Stimulated activated CD8-positive, alpha-beta memory T cell treated with anti-CD3 and anti-CD28 coated beads, Interleukin-7, amount 100 ng/mL, for 4 hours (primary cell): ENCODE measurements at regions not wholly inside any gene's neighbourhood (a gene's known extent, or its start where the extent isn't known, plus 50 kb on each side); places are given as distances from the start of the nearest gene placed in this dataset.

Experiments
- DNase-seq, 2 donors: peaks; one replicate each; pipeline ENCODE4 v3.0.0-alpha.2; 2020; ENCODE audit warnings: low read depth in 2 of 2

GRCh38 chr11:8740129-8740528 lies 57.5 kb downstream of the RPL27A start:
- no peak for DNase-seq

GRCh38 chr11:8744423-8744822 lies 61.8 kb downstream of the RPL27A start:
- no peak for DNase-seq

- no peak for DNase-seq
These were observed 63.0 kb downstream of the RPL27A start for GRCh38 chr11:8745431-8746253.

GRCh38 chr11:8746331-8746974 lies 63.9 kb downstream of the RPL27A start:
- DNase-seq = no peak

GRCh38 chr11:8747173-8747572 lies 64.6 kb downstream of the RPL27A start:
- DNase-seq = no peak

- no peak for DNase-seq
These were observed 65.7 kb downstream of the RPL27A start for GRCh38 chr11:8748317-8748716.

- no peak for DNase-seq
These were observed 66.6 kb downstream of the RPL27A start for GRCh38 chr11:8749202-8749601.

GRCh38 chr11:8754241-8754640 lies 71.6 kb downstream of the RPL27A start:
- no peak for DNase-seq

- DNase-seq = no peak
These were observed 73.6 kb downstream of the RPL27A start for GRCh38 chr11:8756201-8756600.

GRCh38 chr11:8757047-8757446 lies 74.5 kb downstream of the RPL27A start:
- DNase-seq = no peak

GRCh38 chr11:8757533-8757932 lies 74.9 kb downstream of the RPL27A start:
- no peak for DNase-seq

- DNase-seq = no peak
These were observed 76.1 kb downstream of the RPL27A start for GRCh38 chr11:8758619-8759169.

- DNase-seq = no peak
These were observed 77.0 kb downstream of the RPL27A start for GRCh38 chr11:8759634-8760033.

GRCh38 chr11:8760896-8761295 lies 78.3 kb downstream of the RPL27A start:
- DNase-seq = no peak

GRCh38 chr11:8763070-8763685 lies 80.6 kb downstream of the RPL27A start:
- no peak for DNase-seq

- DNase-seq = no peak
These were observed 82.7 kb downstream of the RPL27A start for GRCh38 chr11:8765294-8765693.

GRCh38 chr11:8766043-8766987 lies 83.7 kb downstream of the RPL27A start:
- no peak for DNase-seq

GRCh38 chr11:8766988-8767374 lies 84.4 kb downstream of the RPL27A start:
- no peak for DNase-seq

- DNase-seq = no peak
These were observed 85.0 kb downstream of the RPL27A start for GRCh38 chr11:8767466-8768142.

- no peak for DNase-seq
These were observed 86.2 kb downstream of the RPL27A start for GRCh38 chr11:8768625-8769333.
